ENCODE measurements at regions not wholly inside any gene's neighbourhood (a gene's known extent, or its start where the extent isn't known, plus 50 kb on each side); places are given as distances from the start of the nearest gene placed in this dataset.
"Not testable (repeated sequence)": the region's sequence is repeated elsewhere in the genome, so short reads cannot be mapped to it uniquely, and the experiment has no call there.

- DNase-seq = no peak
Measured at GRCh38 chr4:20196476-20196875, 55.2 kb upstream of the SLIT2 start.

GRCh38 chr4:20195071-20195885, 56.4 kb upstream of the SLIT2 start:
- DNase-seq = no peak

- no peak for DNase-seq
Measured at GRCh38 chr4:20194123-20195013, 57.3 kb upstream of the SLIT2 start.

DNA sequence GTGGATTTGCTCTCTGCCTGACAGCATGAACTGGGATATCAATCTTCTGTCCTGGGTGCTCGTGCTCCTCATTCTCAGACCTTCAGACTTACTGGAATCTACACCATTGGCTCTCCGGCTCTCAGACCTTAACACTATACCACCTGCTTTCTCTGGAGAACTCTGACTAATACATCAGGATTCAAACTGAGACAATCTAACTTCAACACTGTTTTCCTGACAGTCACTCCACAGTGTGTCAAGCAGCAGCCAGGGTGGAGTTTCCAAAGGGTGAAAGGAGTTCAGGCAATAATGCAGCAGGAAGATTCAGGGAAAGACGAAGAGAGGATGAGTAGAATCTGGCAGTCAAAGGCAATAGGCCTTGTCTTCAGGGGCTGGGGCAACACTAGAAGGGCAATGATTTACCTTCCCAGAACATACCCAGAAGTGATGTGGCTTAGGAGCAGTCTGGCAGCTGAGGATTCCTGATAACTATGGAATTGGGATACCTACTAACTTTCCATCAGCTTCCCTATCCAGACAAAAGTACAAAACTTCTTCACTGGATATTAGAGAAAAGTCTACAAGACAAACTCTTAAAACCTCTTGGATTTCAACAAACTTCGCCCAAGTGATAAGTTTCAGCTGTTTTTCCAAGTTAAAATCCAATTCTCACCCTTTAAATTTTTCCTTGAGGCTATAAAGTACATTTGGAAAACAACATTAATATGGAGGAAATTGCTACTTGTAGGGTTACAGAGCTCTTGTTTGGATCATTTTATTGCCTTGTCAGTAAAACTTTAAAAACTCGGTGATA, 58.4 kb upstream of the SLIT2 start:
- DNase-seq = no peak

DNA sequence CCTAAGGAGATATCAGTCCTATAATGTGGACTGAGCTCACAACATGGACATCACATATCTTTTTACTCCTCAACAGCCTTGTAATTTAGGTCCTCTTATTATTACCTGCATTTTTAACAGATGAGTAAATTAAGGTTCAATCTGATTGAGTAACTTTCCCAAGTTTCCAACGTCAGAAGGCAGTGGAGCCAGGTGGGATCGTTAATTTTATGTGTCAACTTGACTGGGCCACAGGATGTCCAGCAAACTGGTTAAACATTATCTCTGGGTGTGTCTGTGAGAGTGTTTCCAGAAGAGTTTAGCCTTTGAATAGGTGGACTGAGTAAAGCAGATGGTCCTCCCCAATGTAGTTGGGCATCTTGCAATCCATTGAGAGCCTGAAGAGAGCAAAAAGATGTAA, 59.0 kb upstream of the SLIT2 start:
- DNase-seq = no peak

DNA sequence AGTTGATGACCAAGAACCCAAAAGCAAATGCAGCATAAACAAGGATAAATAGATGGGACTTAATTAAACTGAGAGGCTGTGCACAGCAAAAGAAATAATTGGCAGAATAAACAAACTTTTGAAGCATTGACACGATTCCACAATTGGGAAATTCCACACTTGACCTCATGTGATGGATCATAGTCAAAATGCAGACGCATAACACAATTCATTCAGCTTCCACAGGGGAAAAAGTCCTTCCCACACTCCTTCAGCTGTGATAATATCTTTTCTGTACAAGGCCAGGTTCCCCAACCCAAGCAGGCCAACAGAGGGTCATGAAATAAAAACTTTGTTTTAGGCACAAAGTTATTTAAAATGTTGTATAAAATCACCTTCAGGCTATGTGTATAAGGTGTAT, 66.6 kb upstream of the SLIT2 start:
- no peak for DNase-seq

DNA sequence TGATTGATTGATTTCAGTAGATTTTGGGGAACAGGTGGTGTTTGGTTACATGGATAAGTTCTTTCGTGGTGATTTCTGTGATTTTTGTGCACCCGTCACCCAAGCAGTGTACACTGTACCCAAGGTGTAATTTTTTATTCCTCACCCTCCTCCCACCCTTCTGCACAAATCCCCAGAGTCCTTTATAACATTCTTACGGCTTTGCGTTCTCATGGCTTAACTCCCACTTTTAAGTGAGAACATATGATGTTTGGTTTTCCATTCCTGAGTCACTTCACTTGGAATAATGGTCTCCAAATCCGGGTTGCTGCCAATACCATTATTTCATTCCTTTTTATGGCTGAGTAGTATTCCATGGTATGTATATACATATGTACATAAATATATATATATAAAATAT, 68.6 kb upstream of the SLIT2 start:
- DNase-seq = not testable (repeated sequence)

GRCh38 chr4:20181926-20182325, 69.8 kb upstream of the SLIT2 start:
- DNase-seq = no peak

DNA sequence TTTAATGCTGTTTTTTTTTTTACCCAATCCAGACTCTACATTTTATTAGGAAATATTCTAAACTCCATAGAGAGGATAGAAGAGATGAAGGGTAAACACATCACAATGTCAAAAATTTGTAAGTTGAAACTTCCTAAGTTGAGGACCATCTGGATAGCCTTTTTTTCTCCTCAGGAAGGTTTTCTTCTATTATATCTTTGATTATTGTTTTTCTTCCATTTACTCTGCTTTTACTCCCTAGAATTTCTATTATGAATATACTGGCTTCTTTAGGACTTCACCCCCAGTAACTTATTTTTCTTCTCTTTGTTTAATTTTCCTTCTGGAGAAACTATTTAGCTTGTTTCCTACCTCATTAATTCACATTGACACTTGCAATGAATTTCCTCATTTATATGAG, 71.2 kb upstream of the SLIT2 start:
- no peak for DNase-seq

DNA sequence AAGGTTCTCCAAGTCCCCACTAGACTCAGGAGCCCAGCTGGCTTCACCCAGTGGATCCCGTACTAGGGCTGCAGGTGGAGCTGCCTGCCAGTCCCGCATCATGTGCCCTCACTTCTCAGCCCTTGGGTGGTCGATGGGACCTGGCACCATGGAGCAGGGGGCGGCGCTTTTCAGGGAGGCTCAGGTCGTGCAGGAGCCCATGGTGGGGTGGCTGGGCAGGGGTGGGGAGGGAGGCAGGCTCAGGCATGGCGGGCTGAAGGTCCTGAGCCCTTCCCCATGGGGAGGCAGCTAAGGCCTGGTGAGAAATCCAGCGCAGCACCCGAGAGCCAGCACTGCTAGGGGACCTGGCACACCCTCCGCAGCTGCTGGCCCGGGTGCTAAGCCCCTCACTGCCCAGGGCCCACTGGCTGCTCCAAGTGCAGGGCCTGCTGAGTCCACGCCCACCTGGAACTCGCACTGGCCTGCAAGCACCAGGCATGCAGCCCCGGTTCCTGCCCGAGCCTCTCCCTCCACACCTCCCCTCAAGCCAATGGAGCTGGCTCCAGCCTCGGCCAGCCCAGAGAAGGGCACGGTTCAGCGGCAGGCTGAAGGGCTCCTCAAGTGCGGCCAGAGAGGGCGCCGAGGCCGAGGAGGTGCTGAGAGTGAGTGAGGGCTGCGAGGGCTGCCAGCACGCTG, 72.7 kb upstream of the SLIT2 start:
- no peak for DNase-seq

- no peak for DNase-seq
Measured at GRCh38 chr4:20176881-20177280, 74.8 kb upstream of the SLIT2 start.

DNA sequence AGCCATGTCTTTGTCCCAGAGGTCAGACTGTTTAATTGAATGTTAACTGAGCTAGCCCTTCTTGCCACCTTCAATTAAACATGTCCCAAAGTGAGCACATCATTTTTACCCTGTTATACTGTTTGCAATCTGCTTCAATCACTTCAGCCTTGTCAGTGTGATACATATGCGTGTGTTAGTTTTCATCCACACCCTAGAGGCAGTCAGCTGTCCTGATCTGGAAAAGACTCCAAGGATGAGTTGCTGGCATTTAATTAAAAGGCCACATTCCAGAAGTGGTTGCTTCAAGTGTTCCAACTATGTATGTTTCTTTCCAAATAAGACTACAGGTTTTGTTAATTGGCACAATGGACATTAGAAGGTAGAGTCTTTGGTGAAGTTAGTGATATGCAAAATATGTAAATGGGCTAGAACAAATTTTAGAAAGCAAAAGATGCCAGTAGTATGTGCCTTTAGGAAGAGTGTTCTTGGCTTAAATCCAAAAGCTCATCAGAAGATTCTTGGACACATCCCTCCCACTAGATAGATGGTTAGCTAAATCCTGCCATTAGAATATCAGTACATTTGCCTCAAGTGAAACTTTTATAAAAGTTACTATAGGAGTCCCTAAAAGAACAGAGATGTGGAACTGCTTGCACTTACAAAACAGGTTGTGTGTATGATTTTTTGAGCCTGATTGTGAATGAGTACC, 79.5 kb upstream of the SLIT2 start:
- DNase-seq = no peak

- no peak for DNase-seq
Measured at GRCh38 chr4:20166544-20166943, 85.2 kb upstream of the SLIT2 start.

- DNase-seq = peak in 2 of 3 experiments; percentile 3 to 47
Measured at GRCh38 chr4:20159516-20159915, 92.2 kb upstream of the SLIT2 start.

- no peak for DNase-seq
Measured at GRCh38 chr4:20158195-20158594, 93.5 kb upstream of the SLIT2 start.

GRCh38 chr4:20151436-20151835, 100.3 kb upstream of the SLIT2 start:
- DNase-seq = no peak

- not testable (repeated sequence) for DNase-seq
Measured at GRCh38 chr4:20149143-20149542, 102.6 kb upstream of the SLIT2 start.

DNA sequence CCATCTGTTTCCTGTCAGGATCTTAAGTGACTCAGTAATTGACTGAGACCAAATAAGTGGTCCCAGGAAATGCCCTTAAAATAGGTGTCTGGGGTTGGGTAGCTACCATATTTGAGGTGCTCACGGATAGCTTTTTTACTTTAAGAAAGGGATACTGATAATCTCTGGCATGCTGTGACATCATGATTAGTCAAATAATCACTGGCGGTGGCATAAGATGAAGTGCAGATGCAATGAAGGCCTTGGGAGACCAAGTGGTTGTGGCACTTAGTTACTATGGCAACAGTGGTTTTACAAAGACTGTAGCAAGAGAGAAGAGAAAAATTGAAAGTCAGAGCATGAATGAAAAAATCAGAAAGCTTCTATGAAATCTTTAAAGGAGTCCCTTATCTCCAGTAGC, 114.5 kb upstream of the SLIT2 start:
- DNase-seq = peak in 2 of 3 experiments; percentile 14 to 72

DNA sequence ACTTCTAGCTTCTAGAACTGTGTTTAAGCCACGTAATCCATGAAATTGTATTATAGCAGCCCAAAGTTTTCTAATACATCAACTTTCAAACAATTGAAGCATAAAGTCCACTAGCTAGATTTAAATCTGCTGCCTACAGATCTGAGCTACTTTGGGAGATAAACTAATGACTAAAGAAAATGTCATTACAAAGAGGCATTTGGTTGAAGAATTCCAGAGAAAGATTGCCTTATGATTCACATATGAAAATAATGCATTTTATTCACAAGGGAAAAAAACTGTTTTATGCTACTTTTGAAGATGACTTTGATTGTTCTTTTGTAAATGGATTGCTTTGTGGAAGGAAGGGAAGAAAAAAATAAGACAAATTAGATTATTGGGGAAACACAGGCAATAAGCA, 124.1 kb upstream of the SLIT2 start:
- DNase-seq = no peak

- DNase-seq = no peak
Measured at GRCh38 chr4:20126906-20127305, 124.8 kb upstream of the SLIT2 start.

DNA sequence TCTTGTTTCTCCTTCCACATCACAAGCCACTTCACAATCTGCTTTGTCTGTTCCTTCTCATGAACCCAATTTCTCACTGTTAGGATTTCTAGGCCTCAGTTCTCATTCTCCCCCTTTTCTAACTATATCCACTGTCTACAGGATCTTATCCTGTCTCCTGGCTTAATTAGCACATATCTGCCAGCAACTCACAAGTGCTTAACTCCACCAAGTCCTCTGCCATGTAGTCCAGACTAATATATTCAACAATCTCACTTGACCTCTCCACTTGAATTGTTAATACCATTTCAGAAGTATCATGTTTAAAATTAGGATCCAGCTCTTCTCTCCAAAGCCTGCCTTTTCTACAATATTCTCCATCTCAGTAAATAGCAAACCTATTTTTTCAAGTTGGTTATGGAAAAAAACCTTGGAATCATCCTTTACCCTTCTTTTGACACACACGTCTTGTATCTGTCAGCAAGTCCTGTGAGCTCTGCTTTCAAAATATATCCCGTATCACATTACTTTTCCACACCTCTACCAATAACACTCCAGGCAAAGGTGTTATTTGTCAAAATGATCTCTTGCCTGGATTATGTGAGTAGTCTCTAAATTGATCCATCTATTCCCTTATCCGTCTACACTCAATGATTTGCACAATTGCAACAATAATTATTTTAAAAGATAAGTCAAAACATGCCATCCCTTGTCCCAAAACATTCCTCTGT, 127.2 kb upstream of the SLIT2 start:
- DNase-seq = no peak
